ENCODE measurements at regions not wholly inside any gene's neighbourhood (a gene's known extent, or its start where the extent isn't known, plus 50 kb on each side); places are given as distances from the start of the nearest gene placed in this dataset.
A peak's percentile ranks its signal among the peaks of the same experiment; 100 is the strongest.
"Not testable (repeated sequence)": the region's sequence is repeated elsewhere in the genome, so short reads cannot be mapped to it uniquely, and the experiment has no call there.

DNA sequence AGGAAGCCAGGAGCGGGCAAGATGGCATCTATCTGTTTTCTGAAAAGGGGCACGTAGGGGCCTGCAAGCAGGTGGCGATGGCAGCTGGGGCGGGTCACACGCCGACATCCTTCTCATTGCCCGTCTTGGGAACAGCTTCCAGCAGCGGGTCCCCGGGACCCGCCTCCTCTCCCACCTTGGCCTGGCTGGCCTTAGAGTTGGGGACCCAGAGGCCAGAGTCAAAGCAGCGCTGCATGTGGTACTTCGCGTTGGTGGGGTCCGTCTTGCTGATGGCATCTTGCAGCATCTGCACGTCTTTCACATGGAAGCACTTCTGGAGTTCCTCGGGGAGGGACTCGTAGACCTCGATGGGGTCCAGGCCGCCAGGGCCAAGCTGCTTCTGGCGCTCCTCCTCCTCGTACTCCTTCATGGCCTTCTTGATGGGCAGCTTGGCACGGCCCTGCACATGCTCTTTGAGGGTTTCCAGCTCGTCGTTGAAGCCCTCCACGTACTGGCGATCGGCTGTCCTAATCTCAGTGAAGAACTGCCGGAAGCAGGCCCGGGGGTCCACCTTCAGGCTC, 127.6 kb upstream of the CLINT1 start:
- DNase-seq (ENCODE audit: low read depth, low spot score), result no peak
- no peak overlapping the region for H3K27ac ChIP-seq

DNA sequence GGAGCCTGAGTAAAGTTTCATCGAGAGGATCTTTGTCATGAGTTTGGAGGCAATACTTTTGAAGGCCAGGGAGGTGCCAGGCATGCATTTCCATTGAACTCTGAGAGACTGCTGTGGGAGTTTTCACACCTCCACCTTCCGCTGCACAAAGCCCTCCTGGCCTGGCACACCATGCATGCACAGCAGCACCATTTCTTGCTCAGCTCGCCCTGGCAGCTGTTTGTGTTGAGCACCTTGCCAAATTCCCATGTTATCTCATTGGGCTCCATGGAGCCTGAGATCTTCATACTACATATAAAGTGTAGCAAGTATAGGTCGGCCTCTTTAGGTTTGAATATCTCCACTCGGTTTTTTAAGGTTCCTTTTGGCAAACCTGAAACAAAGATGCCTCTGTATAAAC, 125.7 kb upstream of the CLINT1 start:
- no peak for DNase-seq (ENCODE audit: low read depth, low spot score)
- H3K27ac ChIP-seq, result no peak overlapping the region

DNA sequence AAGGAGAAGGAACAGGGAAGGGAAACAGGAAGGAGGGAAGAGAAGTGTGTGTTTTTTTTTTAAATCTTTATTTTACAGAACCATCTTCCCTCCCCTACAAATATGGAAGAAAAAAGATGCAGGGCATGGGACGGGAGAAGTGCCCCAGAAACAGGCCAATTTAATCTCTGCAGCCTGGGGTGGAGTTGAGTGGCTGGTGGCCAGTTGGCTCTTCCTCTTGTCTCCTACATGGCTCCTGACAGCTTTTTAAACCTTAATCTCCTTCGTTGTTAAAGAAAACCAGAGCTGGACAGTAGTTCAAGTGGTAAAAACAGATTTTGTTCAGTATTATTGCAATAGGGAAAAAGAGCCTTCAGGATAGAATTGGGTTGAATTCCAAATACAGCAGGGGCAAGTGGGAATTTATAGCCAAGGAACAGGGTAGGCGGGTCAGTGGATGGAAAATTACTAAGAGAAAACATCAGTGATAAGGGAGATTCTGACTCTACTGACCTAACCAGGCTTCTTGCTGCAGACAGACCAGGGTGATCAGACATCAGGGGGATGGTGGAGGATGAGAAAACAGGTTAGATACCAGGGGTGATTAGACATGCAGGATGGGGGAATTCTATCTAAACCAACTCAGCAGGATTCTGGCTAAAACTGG, 125.1 kb upstream of the CLINT1 start:
- no peak for DNase-seq (ENCODE audit: low read depth, low spot score)
- no peak overlapping the region for H3K27ac ChIP-seq

DNA sequence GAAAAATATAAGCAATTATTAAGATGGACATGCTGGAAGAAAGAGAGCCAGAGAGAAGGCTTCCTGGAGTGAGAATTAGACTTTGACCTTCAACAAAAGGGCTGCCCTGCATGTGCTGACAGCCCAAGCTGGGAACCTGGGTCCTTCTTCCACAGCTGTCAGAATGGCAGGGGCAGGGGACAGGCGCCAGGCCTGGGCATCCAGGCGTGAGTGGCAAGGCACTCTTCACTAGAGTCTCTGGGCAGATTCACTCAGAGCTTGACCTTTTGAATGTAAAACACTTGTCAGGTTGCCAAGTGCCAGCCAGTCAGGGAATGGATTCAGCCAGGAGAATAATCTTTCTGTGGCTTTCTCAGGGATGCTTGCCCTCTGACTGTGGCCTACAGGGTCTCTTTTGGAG, 119.1 kb upstream of the CLINT1 start:
- H3K27ac ChIP-seq, result no peak overlapping the region
- no peak for DNase-seq (ENCODE audit: low read depth, low spot score)

DNA sequence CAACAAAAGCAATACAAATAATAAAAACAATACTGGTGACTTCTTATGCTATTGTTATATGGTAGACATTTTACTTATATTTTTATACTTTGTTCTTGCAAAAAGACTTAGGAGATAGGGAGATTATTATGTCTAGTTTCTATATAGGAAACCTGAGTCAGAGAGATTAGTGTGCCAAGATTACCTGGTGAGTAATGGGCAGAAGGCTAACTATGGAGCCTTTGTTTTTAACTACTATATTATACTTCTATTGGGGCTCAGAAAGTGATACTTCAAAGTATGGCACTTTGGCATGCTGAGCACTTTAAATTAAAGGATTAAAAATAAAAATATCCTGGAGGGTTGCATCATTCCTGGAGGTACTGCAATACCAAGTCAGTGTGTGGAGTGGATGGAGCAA, 117.5 kb upstream of the CLINT1 start:
- H3K27ac ChIP-seq, result no peak overlapping the region
- no peak for DNase-seq (ENCODE audit: low read depth, low spot score)

GRCh38 chr5:157972579-157972978, 113.6 kb upstream of the CLINT1 start:
- DNase-seq (ENCODE audit: low read depth, low spot score), result no peak
- no peak overlapping the region for H3K27ac ChIP-seq

GRCh38 chr5:157971571-157972216, 112.7 kb upstream of the CLINT1 start:
- no peak for DNase-seq (ENCODE audit: low read depth, low spot score)

GRCh38 chr5:157968570-157968969, 109.6 kb upstream of the CLINT1 start:
- not testable (repeated sequence) for DNase-seq (ENCODE audit: low read depth, low spot score)

More at GRCh38 chr5:157971571-157972216, 112.7 kb upstream of the CLINT1 start:
- H3K27ac ChIP-seq, result no peak overlapping the region

GRCh38 chr5:157965989-157966388, 107.0 kb upstream of the CLINT1 start:
- DNase-seq (ENCODE audit: low read depth, low spot score), result no peak
- H3K27ac ChIP-seq, result no peak overlapping the region

More at GRCh38 chr5:157968570-157968969, 109.6 kb upstream of the CLINT1 start:
- not testable (repeated sequence) for H3K27ac ChIP-seq

DNA sequence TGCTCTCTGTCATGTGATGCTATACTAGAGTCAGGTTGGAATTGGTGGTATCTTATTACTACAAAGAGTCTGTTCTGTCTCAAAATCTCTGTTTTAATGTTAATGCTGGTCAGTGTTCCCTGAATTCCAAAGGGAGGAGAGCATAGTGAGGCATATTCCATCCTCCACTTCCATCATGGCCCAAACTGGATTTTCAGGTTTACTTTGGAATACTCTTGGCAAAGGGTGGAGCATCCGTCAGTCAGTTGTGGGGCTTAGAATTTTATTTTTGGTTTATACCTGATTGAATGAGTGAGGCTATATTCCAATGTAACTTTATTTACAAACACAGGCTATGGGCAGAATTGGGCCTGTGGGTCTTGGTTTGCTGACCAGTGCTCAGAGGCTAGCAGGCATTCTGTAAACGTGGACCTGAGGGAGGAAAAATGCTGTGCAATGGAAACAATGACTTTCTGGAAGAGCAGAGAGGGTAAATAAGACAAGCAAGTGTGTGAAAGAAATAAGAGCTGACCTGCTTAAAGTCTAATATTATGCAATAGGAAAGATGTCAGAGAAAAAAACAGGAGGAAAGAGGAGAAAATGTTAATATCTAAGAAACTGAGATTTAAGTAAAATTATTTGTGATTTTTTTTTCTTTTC, 106.2 kb upstream of the CLINT1 start:
- DNase-seq (ENCODE audit: low read depth, low spot score), result no peak
- H3K27ac ChIP-seq, result no peak overlapping the region

DNA sequence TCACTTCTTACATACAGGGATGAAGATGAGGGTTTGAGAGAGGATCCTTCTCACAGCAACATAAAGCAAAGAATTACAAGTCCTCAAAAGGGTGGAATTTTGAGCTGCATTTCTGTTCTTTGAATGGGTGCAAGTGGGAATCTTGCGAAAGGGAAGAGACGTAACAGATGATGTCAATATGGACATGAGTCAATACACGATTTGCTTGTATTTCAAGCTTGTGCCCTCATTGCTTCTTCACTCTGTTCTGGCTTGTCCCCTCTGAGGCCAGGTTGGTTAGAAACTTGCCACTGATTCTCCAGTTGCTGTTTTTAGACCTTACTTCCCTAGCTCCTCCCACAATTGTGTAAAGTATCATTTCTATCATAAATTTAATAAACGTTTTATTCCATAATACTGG, 104.8 kb upstream of the CLINT1 start:
- H3K27ac ChIP-seq, result no peak overlapping the region
- peak; percentile 18 for DNase-seq (ENCODE audit: low read depth, low spot score)

DNA sequence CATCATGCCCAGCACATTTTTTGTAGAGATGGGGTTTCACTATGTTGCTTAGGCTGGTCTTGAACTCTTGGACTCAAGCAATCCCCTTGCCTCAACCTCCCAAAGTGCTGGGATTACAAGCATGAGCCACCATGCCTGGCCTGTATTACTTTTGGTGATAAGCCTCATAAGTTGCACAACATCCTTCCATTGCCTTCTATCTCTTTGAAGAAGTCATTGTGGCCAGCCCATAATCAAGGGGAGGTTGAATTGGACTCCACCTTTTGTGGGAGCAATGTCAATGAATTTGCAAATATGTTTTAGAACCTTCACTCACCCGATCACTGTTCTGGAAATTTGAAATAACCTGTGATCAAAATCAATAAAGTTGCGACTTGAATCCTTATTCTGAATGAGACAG, 104.3 kb upstream of the CLINT1 start:
- H3K27ac ChIP-seq, result no peak overlapping the region
- DNase-seq (ENCODE audit: low read depth, low spot score), result no peak

- DNase-seq (ENCODE audit: low read depth, low spot score); H3K27ac ChIP-seq: not testable (repeated sequence)
Measured at GRCh38 chr5:157962686-157963085, 103.7 kb upstream of the CLINT1 start.

DNA sequence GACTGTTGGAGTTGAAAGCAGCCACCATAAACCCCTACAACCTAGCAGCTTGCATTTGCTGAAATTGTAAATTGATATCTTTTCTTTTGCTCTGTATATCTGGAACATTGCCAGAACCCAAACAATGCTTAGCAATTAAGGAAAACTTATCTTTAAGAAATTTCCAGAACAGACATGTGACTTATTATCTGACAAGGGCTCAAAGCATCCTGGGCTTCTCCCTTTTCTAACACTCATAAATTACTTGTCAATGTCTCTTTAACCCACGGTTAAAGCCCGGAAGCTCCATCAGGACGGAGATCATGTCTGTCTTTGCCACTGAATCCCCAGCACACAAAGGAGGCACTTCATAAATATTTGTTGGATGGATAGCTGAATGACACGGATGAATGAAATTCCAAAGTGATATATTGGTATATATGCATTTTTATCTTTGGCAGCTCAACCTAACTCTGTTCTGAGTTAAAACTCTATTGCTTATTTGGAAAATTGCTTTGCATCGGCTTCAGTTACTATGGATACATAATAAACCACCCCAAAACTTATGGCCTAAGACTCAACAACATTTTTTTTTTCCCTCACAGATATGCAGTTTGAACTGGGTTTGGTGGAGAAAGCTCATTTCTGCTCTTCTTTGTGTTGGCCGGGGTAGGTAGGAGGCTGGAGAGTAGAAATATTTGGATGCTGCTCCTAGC, 103.1 kb upstream of the CLINT1 start:
- no peak overlapping the region for H3K27ac ChIP-seq
- DNase-seq (ENCODE audit: low read depth, low spot score), result no peak

DNA sequence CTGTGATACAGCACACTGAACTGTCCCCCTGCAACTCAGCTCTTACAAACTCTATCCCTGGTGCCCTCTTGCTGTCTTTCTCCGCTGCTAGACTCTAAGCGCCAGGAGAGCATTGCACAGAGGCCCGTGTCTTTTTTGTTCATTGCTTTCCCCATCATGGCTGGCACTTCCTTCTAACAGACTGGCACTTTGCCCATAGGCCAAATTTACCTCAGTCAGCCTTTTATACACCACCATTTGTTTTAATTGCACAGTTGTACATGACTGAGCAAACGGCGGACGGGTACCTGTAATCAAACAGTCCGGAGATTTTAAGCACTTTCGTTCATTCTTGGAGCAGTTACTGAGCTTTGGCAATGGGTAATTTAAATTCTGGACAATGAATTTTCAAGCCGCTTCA, 102.2 kb upstream of the CLINT1 start:
- no peak for DNase-seq (ENCODE audit: low read depth, low spot score)
- no peak overlapping the region for H3K27ac ChIP-seq

GRCh38 chr5:157959370-157959769, 100.4 kb upstream of the CLINT1 start:
- no peak for DNase-seq (ENCODE audit: low read depth, low spot score)
- H3K27ac ChIP-seq, result no peak overlapping the region

DNA sequence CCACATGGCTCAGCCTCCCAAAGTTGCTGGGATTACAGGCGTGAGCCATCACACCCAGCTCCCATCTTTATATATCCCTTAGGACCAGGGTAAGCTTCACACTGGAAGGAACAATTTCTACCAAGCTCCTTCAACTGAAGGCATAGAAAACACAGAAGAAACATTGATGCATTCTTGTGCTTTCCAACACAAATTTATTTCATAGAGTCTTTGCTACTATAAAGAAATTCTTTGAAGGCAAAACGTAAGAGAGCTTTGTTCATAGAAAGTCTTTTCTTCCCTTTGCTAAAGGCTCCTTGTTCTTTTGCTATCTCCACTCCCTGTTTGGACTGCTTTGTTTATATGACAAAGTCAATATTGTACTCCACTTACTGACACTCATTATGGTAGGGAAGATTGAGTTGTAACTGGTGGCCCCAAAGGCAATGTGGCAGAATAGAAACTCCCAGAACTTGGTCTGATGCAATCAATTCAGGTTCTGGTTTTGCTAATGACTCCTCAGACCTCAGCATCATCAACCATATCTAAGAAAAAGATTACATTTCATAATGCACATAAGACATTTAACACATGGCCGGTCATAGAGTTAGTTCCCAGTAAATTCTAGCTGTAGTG, 97.4 kb upstream of the CLINT1 start:
- no peak for DNase-seq (ENCODE audit: low read depth, low spot score)
- H3K27ac ChIP-seq, result peak overlapping the region; percentile 32

DNA sequence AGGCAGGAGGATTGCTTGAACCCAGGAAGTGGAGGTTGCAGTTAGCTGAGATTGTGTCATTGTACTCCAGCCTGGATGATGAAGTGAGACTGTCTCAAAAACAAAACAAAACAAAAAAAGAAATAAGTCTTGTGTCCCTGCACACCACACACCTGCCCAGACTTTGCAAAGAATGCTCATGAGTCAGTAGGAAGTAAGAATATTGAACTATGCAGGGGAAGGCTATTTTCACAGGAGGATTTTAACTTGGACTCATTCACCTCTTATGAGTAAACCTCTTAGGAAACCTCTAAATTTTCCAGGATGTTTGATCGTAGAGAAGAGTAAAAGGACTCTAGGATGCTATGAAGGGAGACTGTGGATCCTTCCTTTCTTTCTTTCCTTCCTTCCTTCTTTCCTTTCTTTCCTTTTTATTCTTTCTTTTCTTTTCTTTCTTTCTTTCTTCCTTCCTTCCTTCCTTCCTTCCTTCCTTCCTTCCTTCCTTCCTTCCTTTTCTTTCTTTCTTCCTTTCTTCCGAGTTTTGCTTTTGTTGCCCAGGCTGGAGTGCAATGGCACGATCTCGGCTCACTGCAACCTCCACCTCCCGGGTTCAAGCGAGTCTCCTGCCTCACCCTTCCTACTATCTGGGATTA, 96.7 kb upstream of the CLINT1 start:
- peak overlapping the region; percentile 32 for H3K27ac ChIP-seq
- peak; percentile 84 for DNase-seq (ENCODE audit: low read depth, low spot score)

GRCh38 chr5:157952374-157952685, 93.4 kb upstream of the CLINT1 start:
- no peak overlapping the region for H3K27ac ChIP-seq
- DNase-seq (ENCODE audit: low read depth, low spot score), result no peak

Data from epithelial cell of prostate (primary cell).